SK-MEL-5 (cell line): ENCODE measurements at regions not wholly inside any gene's neighbourhood (a gene's known extent, or its start where the extent isn't known, plus 50 kb on each side); places are given as distances from the start of the nearest gene placed in this dataset.

Experiments
- DNase-seq: peaks from one replicate; pipeline ENCODE4 v3.0.0-alpha.2; 2016; ENCODE audit warnings: low read depth, low spot score
- in situ Hi-C: cut with HindIII; loops from 2 replicates; pipeline ENCODE4 v1.10.0; 2016; ENCODE audit warnings: low sequenced_read_pairs, high pct_unique_total_duplicates, low pct_unique_long_range_greater_than_20kb

DNA sequence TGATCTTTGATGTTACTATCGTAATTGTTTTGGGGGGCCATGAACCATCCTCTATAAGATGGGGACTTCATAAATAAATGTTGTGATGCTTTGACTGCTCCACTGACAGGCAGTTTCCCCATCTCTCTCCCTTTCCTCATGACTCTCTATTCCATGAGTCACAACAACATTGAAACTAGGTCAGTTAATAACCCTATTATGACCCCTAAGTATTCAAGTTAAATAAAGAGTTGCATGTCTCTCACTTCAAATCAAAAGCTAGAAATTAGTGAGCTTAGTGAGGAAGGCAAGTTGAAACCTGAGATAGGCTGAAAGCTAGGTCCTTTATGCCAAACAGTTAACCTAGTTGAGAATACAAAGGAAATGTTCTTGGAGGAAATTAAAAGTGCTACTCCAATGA lies 491.0 kb downstream of the HAO1 start:
- DNase-seq = no peak
- in situ Hi-C loops = no loop called here

DNA sequence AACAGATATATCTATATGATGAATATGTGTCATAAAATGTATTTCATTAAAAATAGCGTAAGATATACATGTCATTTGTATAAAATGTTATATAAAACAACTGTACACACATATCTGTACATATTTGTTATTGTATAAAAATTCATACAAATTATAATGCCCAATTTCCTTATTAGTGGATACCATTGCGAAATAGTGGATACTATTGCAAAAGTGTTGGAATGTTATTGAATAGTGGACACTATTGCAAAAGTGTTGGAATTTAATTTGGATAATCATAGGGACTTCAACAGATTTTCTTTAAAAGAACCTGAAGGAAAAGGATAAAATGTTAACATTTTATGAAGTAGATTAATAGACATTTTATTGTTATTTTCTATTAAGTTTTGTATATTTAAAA lies 487.4 kb downstream of the HAO1 start:
- DNase-seq = no peak
- in situ Hi-C loops = no loop called here

DNA sequence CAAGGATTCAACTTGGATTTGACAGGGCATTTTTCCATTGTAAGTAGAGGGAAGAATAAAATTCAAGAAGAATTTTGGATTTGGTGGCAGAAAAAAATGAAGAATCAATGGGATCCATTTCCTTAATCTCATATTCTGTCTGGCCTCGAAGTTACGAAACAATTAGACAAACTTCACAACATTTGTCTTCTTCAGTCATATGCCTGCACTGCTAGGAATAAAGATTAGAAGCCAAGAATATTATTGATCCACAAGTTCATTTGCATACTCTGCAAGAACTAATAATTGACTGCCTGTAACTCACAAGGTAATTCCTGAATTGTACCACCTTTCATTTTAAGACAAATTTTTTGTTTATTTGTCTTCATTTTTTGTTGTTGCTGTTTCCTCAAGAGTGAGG lies 486.2 kb downstream of the HAO1 start:
- in situ Hi-C loops = no loop called here
- no peak for DNase-seq

DNA sequence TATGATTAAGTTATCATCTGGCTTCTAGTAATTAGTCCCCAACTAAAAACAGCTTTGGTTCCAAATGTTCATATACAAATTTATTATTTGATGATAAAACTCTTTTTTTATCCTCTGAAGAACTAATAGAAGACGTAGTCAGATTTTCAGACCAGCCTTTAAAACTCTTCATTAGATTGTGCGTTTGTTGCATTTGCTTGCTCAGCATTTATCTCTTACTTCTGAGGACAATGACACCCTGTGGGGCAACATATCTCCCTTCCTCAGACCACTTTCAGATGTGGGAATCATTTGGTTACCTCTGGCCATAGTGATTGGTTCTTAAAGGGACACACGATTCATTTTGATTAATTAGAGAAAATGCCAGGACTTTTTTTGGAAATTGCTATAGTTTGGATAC lies 481.8 kb downstream of the HAO1 start:
- DNase-seq = no peak

DNA sequence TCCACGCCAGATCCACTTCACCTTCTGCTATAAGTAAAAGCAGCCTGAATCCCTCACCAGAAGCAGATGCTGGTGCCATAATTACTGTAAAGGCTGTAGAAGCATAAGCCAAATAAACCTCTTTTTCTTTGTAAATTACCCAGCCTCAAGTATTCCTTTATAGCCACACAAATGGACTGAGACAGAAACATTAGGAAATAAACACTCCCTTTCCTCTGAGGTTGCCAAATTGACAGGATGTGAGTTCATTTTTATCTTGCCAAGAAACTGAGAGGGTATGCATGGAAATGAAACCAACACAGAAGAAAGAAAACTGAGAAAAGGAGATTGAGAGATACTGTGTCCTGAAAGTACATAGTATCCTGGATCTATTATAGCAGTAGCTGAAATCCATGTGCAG lies 481.2 kb downstream of the HAO1 start:
- in situ Hi-C loops = no loop called here
- no peak for DNase-seq

More for the DNA sequence above, 481.8 kb downstream of the HAO1 start:
- in situ Hi-C loops = no loop called here

DNA sequence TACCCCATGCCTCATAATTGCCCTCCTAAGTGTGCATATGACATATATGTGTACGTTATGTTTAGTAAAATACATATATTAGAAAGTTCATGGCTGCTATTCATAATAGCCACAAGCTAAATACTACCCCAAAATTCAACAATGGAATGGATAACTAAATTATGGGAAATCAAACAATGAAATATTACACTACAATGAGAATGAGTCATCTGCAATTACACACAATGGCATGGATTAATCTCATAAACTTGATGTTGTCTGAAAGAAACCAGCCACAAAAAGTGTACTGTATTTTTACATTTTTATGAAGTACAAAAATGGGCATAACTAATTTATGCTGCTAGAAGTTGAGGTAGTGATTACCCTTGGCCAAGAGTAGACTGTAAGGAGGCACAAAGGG lies 477.0 kb downstream of the HAO1 start:
- DNase-seq = no peak
- in situ Hi-C loops = no loop called here

DNA sequence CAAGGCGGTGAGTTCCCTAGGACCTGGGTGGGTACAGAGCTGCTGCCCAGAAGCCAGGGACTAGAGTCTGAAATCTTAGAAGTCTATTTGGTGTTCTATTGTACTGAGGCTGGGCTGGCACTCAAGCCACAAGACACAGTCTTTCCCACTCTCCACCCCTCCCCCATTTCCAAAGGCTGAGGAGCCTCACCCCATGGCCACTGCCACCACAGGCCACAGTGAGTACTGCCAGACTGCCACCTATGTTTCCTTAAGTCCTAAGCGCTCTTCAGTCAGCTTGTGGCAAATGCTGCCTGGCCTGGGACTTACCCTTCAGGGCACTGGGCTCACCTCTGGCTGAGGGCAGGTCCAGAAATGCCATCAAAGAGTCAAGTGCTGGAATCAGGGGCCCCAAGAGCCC lies 469.3 kb downstream of the HAO1 start:
- in situ Hi-C loops = no loop called here
- DNase-seq = no peak

DNA sequence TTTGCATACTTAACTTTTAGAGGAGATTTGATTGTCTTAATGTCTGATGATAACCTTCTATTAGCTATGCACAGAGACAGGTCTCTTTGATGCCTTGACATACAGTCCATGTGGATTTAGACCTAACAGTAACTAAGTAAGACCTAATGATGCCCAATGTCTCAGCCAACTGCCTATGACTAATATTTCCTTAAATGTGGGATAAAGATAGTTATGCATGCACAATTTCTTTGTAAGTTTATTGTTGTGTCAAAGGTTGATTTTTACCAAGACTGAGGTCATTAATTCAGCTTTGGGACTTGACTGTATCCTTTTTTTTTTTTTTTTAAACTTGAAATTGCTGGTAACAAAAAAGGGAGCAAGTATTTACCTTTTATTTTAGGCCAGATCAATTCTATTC lies 450.0 kb downstream of the HAO1 start:
- DNase-seq = no peak
- in situ Hi-C loops = no loop called here

DNA sequence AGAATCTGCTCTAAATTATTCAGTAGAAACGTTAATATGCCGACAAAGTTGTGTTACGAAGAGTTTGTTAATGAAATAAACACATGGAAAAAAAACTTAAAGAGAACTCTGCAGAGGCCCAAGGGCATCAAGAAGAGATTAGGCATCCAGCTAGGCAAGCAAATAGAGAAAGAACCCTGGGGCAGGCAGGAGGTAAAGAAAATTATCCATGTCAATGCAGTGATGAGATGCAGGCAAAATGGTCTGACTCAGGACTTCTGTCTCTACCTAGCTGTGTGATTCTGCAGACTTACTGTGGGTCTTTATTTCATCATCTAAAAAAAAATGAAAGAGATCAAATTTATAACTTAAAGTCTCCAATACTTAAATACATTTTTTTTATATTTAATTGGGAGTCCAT lies 448.0 kb downstream of the HAO1 start:
- in situ Hi-C loops = no loop called here
- no peak for DNase-seq

DNA sequence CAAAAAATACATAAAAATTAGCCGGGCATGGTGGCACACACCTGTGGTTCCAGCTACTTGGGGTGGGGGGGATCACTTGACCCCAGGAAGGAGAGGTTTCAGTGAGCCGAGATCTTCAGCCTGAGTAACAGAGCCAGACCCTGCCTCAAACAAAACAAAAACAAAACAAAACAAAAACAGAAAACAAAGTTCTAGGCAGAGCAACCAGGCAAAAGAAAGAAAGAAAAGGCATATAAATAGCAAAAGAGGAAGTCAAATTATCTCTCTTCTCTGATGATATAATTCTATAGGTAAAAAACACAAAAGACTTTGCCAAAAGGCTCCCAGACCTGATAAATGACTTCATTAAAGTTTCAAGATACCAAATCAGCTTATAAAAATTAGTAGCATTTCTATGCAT lies 446.9 kb downstream of the HAO1 start:
- in situ Hi-C loops = no loop called here
- DNase-seq = no peak

DNA sequence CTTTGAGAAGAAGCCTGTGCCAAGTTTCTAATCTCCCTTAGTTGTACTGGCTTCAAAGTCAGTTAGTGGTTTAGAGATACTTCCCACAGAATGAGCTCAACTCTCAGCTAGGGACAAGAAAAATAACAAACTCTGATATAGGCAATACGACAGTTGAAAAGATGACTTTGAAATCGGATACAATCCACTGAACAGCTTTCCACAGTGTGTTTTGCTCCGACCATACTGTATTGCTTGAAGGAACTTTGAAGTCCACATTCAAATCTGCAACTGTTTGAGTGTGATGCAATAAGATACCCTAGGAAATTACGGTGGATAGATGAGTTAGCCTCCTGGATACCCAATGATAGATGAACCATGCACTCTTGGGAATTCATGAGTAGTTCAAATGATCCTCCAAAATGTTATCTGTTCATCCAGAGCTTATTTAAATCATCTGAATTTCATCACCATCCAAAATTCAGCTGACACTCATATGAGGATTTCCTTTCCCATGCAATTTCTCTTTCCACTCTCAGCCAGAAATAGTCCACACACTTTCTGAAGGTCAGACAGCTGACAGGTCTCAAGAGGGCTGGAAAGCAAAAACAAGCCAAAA lies 443.8 kb downstream of the HAO1 start:
- in situ Hi-C loops = no loop called here
- DNase-seq = peak; percentile 10

DNA sequence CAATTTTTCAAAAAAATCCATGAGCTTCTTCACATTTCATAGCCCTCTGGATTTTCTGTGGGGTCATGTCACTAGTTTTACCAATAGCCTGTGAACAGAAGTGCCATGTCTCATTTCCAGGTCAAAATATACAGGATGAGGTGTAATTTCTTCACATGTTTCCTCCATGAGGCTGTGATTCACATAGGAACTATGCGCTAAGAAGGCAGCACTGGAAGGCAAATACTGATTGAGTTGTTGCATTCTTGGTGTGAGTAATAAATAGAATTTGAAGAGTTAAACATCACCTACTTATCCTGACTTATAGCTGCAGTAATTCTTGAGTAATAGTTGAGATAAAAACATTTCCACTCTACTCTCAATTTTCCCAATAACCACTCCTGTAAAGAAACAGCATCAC lies 442.3 kb downstream of the HAO1 start:
- no peak for DNase-seq
- in situ Hi-C loops = no loop called here

DNA sequence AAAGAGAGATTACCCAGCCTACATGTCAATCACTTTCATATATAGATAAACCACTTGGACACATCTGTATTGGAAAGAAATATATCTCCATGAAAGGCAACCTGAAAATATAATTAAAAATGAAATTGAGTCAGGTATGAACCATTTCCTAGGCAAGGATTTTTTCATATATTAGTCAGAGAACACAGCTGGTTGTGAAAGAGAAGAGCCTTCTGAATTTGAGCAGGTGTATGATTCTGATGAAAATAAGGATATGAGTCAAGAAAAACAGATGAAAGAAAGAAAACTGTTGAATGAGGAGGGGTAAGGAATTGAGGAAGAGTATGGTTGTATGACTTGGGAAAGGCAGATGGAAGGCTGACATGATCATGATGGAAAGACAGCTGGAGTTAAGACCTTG lies 441.1 kb downstream of the HAO1 start:
- no peak for DNase-seq
- in situ Hi-C loops = no loop called here

DNA sequence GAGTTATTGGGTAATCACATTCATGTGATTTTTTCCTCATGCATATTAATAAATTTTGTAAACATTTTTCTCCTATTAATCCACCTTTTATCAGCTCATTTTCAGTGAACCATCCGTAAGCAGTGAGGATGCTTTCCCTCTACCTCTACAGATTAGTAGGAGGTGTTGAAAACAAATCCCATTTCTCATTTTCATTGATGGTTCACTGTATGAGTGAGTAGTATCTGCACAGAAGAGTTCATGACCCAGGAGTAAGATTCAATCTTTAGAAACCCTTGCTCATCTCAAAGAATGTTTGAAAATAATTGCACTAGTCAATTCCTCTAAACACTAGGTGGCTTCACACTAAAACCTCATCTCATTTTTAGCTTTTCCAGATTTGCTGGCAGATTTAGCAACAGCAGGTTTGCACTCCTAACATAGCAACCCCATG lies 440.0 kb downstream of the HAO1 start:
- in situ Hi-C loops = no loop called here
- DNase-seq = no peak

DNA sequence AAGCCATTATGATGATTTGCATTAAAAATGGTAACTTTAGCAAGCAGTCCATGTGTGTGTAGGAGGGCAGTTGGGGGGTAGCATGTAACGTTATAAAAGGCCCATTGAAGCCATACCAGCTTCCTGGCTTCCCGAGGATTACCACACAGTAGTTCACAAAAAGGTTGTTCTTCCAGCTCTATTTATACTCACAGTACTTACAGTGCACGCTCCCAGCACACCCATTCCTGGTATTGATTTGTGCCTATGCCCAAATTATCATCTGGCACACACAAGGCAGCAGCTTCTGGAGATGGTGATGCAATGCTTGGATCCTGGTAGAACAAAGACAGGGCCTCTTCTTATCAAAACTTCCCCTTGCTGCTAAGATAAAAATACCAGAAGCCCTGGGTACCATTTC lies 436.8 kb downstream of the HAO1 start:
- DNase-seq = peak; percentile 93
- in situ Hi-C loops = no loop called here

DNA sequence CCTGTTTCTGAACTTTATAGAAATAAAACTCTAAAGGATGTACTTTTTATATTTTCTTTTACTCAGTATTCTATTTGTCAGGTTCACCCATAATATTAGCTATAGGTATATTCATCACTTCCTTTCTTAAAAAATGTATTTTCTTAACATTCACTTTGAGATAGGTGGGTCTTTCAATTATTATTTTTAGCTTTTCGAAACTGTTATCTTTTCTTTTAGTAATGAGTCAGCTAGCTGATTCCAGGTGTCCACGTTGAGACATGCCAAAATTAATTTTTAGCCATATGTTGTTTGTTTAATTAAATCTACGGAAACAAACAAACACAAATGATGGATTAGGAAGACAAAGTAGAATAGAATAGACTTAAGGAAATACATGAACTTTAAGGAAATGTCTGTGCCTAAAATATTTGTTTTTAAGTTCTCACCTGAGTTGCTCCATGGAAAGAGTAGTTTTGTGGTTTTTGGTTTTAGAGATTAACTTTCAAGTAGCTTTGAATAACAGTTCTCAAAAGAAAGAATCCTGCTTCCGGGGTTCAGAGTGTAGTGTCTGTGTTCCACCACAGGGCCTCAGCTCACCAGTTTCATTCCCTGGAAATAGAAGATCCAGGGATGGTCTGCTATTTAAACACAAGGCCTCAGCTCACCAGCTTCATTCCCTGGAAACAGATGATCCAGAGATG lies 435.0 kb downstream of the HAO1 start:
- peak; percentile 20 for DNase-seq
- in situ Hi-C loops = no loop called here

DNA sequence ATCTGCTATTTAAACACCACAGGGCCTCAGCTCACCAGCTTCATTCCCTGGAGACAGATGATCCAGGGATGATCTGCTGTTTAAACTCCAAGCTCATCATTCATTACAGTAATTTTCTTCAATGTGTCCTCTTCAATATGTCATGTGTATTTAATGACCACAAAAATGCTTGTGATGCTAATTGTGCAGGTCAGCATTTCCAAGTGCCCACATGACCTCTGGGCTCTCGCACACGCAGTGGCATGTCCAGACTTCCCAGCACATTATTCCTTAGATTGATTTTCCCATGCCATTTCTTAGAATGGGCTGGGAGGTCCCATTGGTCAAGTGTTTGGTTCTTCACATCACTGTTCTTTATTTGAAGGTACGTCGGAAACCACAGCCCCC lies 434.4 kb downstream of the HAO1 start:
- in situ Hi-C loops = no loop called here
- no peak for DNase-seq

DNA sequence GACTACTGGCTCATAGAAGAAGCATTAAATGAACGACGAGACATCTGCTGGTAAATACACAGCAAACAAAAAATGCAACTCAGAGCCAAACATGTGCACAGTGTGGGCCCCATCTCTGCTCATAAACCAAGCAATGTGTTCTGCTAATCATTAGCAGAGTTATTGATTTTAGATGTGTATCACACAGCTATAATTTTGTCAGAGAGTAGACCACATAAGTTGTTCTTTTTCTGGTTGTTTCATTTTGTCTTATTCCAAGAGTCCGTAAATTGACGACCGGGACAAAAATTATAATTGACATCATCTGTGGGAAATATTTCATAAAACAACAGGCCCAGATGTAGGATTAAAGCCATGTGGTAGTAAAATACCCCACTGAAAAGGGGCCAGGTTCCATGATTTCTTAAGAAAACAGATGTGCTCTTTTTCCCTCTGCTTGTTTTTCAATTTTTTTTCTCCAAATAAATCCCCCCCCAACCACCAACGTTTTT lies 423.6 kb downstream of the HAO1 start:
- in situ Hi-C loops = no loop called here
- no peak for DNase-seq

DNA sequence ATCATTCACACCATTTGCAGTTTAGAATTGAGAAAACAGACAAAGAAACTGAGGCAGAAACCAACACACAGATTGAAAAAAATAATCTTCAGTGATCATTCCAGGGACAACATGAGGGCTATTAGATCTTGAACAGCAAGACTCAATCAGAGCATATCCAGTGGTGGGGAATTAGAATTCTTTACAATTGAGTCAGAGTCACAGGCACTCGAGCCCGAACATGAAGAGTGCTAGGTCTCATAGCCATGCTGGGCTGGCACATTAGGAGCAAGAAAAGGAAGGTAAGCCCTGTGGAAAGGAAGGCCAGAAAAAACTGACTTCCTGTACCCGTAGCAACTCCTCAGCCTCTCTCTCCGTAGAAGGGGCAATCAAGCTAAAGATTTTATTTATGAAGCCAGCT lies 419.9 kb downstream of the HAO1 start:
- in situ Hi-C loops = no loop called here

DNA sequence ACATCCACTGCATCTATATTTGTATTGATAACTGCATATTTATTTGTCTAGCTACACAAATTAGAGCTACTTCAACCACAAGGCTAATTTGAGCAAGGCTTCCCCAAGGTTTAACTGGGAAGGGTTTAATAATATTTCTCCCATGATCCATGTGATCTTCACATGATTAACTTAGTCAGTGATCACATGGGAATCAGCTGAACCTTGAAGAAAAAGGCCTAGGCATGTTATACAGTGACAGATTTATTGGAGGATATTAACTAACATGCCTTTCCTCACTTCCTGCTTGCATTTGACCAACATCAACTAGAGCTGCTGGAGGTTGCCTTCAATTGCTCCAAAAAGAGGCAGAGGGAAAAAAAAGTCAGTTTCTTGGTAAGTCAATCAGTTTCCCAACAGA lies 417.0 kb downstream of the HAO1 start:
- in situ Hi-C loops = no loop called here
- peak; percentile 35 for DNase-seq

More for the DNA sequence above, 419.9 kb downstream of the HAO1 start:
- DNase-seq = no peak
